Astrocyte (in vitro differentiated cells and primary cell): ENCODE measurements at regions not wholly inside any gene's neighbourhood (a gene's known extent, or its start where the extent isn't known, plus 50 kb on each side); places are given as distances from the start of the nearest gene placed in this dataset.

ENCODE experiments used
- CTCF ChIP-seq: IDR thresholded peaks from 2 replicates; pipeline ENCODE4 v1.5.1; 2011; ENCODE audit warnings: low read depth, mild to moderate bottlenecking, inconsistent platforms, low read length, moderate library complexity; ENCODE audit not compliant: insufficient read depth
- EZH2 ChIP-seq: IDR thresholded peaks from 2 replicates; pipeline ENCODE4 v1.6.1; 2012; ENCODE audit warnings: mild to moderate bottlenecking, low read length, inconsistent platforms; ENCODE audit not compliant: insufficient read depth

DNA sequence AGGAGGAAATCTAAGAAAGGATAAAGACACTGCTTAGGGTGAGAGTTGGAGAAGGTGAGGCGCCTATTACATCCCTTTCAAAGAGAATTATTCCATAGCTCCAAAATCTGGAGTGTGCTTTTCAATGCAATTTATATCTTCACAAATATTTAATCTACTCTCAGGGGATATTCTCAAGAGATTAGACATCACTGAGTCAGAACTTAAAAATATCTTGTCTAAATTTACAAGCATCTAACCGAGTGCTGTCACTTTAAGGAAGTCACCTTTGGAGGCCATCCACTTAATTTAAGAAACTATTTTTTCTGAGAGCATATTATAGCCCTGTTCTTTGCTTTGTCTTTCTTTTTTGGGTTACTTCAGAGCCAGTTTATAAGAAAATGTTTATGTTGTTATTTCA, 134.6 kb downstream of the TNFSF18 start:
- TF ChIP-seq CTCF (no peak), EZH2 (no peak)
